ENCODE measurements at regions not wholly inside any gene's neighbourhood (a gene's known extent, or its start where the extent isn't known, plus 50 kb on each side); places are given as distances from the start of the nearest gene placed in this dataset.

DNA sequence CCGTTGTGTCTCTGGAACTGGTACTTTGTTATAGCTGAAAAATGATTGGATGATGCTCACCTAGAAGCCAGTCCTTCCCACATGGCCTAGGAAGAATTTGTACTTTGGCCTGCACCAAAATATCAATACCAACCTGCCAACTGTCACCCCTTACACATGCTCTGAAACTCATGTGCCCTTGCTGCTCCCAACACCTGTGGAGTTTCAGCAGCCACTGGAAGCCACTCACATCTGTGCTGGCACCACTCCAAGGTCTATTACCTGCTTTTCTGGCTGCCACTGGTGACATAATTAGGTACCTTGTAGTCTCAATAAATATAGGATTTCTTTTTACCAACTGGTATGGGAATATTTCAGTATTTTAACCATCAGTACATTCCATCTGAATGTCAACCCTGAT is 363.6 kb downstream of the SH3GL2 start:
- Histone ChIP-seq H3K4me2 (ENCODE audit: insufficient read depth, low read length) (no peak overlapping the region), H3K4me1 (ENCODE audit: control insufficient read depth, extremely low read depth, insufficient read depth, low read length) (no peaks in the 10 kb centered on the region), H3K9ac (replicated peaks; ENCODE audit: extremely low read depth, insufficient read depth, low read length) (no peak overlapping the region), H3K9me3 (replicated peaks; ENCODE audit: control insufficient read depth, insufficient read depth, low read length) (no peaks in the 10 kb centered on the region), H3K27me3 (ENCODE audit: control insufficient read depth in 2 of 2, insufficient read depth in 2 of 2, low read length in 2 of 2) (no peaks in the 10 kb centered on the region), H4K20me1 (replicated peaks; ENCODE audit: control insufficient read depth, extremely low read depth, insufficient read depth, low read length) (no peaks in the 10 kb centered on the region), H3K36me3 (ENCODE audit: control insufficient read depth in 2 of 2, extremely low read depth in 1 of 2, insufficient read depth in 2 of 2, low read length in 2 of 2) (no peaks in the 10 kb centered on the region), H3K79me2 (ENCODE audit: control insufficient read depth, insufficient read depth, low read length) (no peaks in the 10 kb centered on the region), H3K27ac (ENCODE audit: insufficient read depth, low read depth, low read length) (no peak overlapping the region), H2AFZ (ENCODE audit: low read depth, low read length) (no peak overlapping the region), H3K9me1 (replicated peaks; ENCODE audit: control insufficient read depth, extremely low read depth, insufficient read depth, low read length) (no peaks in the 10 kb centered on the region), H3K4me3 (replicated peaks in 1 of 3; ENCODE audit: insufficient read depth in 1 of 3, low read depth in 1 of 3, low read length in 3 of 3) (no peak overlapping the region)
- TF ChIP-seq POLR2A (IDR thresholded peaks at IDR 0.05; ENCODE audit: low read depth, low read length) (no peak), POLR2AphosphoS5 (IDR thresholded peaks at IDR 0.05; ENCODE audit: insufficient read depth, low read depth, low read length) (no peak)
- intact Hi-C loops (cut with micrococcal nuclease) (no loop called here), dilution Hi-C loops (cut with MboI; ENCODE audit: extremely low pct_ligation_motif_present, low sequenced_read_pairs) (no loop called here)
- FAIRE-seq: no peak
- no peak for DNase-seq (ENCODE audit: low read depth, low spot score)
- POLR2A ChIA-PET: no interaction called here
- no TSS peak for BruUV-seq (replicated peaks)
- CTCF ChIA-PET: interaction anchor here (1.4 kb wide), 1 partner anchor 13 kb away, joined by 3 read pairs; no protein-coding TSS in a partner anchor

DNA sequence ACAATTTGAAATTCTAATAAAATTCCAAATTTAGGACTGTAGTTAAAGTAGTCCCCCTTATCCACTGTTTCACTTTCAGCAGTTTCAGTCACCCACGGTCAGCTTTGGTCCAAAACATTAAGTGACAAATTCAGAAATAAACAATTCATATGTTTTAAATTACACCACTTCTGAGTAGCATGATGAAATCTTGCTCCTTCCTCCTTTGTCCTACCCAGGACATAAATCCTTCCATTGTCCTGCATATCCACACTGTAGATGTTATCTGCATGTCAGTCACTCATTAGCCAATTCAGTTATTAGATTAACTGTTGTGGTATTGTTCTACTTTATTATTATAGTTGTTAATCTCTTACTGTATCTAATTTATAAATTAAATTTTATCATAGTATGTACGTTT is 376.5 kb downstream of the SH3GL2 start:
- Histone ChIP-seq H2AFZ (ENCODE audit: low read depth, low read length) (no peak overlapping the region), H3K4me1 (ENCODE audit: control insufficient read depth, extremely low read depth, insufficient read depth, low read length) (no peaks in the 10 kb centered on the region), H3K9me1 (replicated peaks; ENCODE audit: control insufficient read depth, extremely low read depth, insufficient read depth, low read length) (no peaks in the 10 kb centered on the region), H3K4me2 (ENCODE audit: insufficient read depth, low read length) (no peak overlapping the region), H3K27me3 (ENCODE audit: control insufficient read depth in 2 of 2, insufficient read depth in 2 of 2, low read length in 2 of 2) (no peaks in the 10 kb centered on the region), H3K9ac (replicated peaks; ENCODE audit: extremely low read depth, insufficient read depth, low read length) (no peak overlapping the region), H3K79me2 (ENCODE audit: control insufficient read depth, insufficient read depth, low read length) (no peaks in the 10 kb centered on the region), H3K27ac (ENCODE audit: insufficient read depth, low read depth, low read length) (no peak overlapping the region), H4K20me1 (replicated peaks; ENCODE audit: control insufficient read depth, extremely low read depth, insufficient read depth, low read length) (no peaks in the 10 kb centered on the region), H3K4me3 (replicated peaks in 1 of 3; ENCODE audit: insufficient read depth in 1 of 3, low read depth in 1 of 3, low read length in 3 of 3) (no peak overlapping the region), H3K9me3 (replicated peaks; ENCODE audit: control insufficient read depth, insufficient read depth, low read length) (no peaks in the 10 kb centered on the region), H3K36me3 (ENCODE audit: control insufficient read depth in 2 of 2, extremely low read depth in 1 of 2, insufficient read depth in 2 of 2, low read length in 2 of 2) (no peaks in the 10 kb centered on the region)
- ChIA-PET CTCF (no interaction called here), POLR2A (no interaction called here)
- no peak for DNase-seq (ENCODE audit: low read depth, low spot score)
- TF ChIP-seq, protein P1, sequence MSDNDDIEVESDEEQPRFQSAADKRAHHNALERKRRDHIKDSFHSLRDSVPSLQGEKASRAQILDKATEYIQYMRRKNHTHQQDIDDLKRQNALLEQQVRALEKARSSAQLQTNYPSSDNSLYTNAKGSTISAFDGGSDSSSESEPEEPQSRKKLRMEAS (IDR thresholded peaks at IDR 0.05; ENCODE audit: insufficient read depth, insufficient read length): no peak
- TF ChIP-seq POLR2A (IDR thresholded peaks at IDR 0.05; ENCODE audit: low read depth, low read length): no peak
- TF ChIP-seq JUN (IDR thresholded peaks at IDR 0.05; ENCODE audit: borderline replicate concordance, insufficient read depth, insufficient read length, low read depth): no peak
- TF ChIP-seq FOS (IDR thresholded peaks at IDR 0.05; ENCODE audit: borderline replicate concordance, insufficient read depth, low read length): no peak
- TF ChIP-seq MYC (IDR thresholded peaks at IDR 0.05; ENCODE audit: low read depth, low read length): no peak
- TF ChIP-seq EZH2 (IDR thresholded peaks at IDR 0.05; ENCODE audit: borderline replicate concordance, low read depth, low read length, severe bottlenecking): no peak
- no TSS peak for BruUV-seq (replicated peaks)
- intact Hi-C loops (cut with micrococcal nuclease) (no loop called here), dilution Hi-C loops (cut with MboI; ENCODE audit: extremely low pct_ligation_motif_present, low sequenced_read_pairs) (no loop called here)
- no peak for FAIRE-seq
